Body of pancreas (tissue), 4 donors: ENCODE measurements at regions not wholly inside any gene's neighbourhood (a gene's known extent, or its start where the extent isn't known, plus 50 kb on each side); places are given as distances from the start of the nearest gene placed in this dataset.

Experiments used
- CTCF ChIP-seq, 7 experiments: fragments of 450-650 bp in 4 of 7; fragments of 200-600 bp in 3 of 7; sonication (generic) in 3 of 7; IDR thresholded peaks; one replicate each; pipeline ENCODE4 v1.5.1; 2016 to 2019; ENCODE audit warnings: antibody characterized with exemption in 7 of 7
- POLR2A ChIP-seq, 3 donors: fragments of 450-650 bp; IDR thresholded peaks; one replicate each; pipeline ENCODE4 v1.6.1; 2016; ENCODE audit warnings: antibody characterized with exemption in 3 of 3, mild to moderate bottlenecking in 2 of 3

GRCh38 chr9:90393365-90394152, 249.1 kb downstream of the DIRAS2 start:
- TF ChIP-seq CTCF (IDR thresholded peaks at IDR 0.05) (no peak), POLR2A (IDR thresholded peaks at IDR 0.05) (no peak)
